HEK293 (cell line): ENCODE measurements at regions not wholly inside any gene's neighbourhood (a gene's known extent, or its start where the extent isn't known, plus 50 kb on each side); places are given as distances from the start of the nearest gene placed in this dataset.
"Not testable (repeated sequence)": the region's sequence is repeated elsewhere in the genome, so short reads cannot be mapped to it uniquely, and the experiment has no call there.

Experiments used
- CTCF ChIA-PET: fragments of 350-600 bp; formaldehyde crosslinking; extraction: SDS; loops from one replicate; lab custom pipeline; 2021; ENCODE audit warnings: antibody characterized with exemption; lab: Yijun Ruan, JAX
- POLR2A ChIA-PET: fragments of 300-600 bp; formaldehyde crosslinking; extraction: SDS; loops from one replicate; lab custom pipeline; 2020; ENCODE audit warnings: antibody characterized with exemption, inconsistent platforms; lab: Yijun Ruan, JAX
- H3K27ac ChIP-seq: fragments of 200-500 bp; sonication (Bioruptor generic); 2 replicates; pipeline ENCODE4 v1.5.1; 2014; ENCODE audit warnings: low read depth, low read length, control low read depth, inconsistent platforms; ENCODE audit errors: extremely low read depth
- H3K36me3 ChIP-seq, 2 experiments: fragments of 200-500 bp in 1 of 2; sonication (Bioruptor generic) in 1 of 2; 1 replicate in 1 of 2; 2 replicates in 1 of 2; pipeline ENCODE4 v1.5.1; 2014 to 2017; ENCODE audit warnings: inconsistent platforms in 2 of 2, low read length in 2 of 2; ENCODE audit not compliant: control insufficient read depth in 2 of 2, insufficient read depth in 1 of 2
- H3K4me1 ChIP-seq: fragments of 200-500 bp; sonication (Bioruptor generic); 2 replicates; pipeline ENCODE4 v1.5.1; 2014; ENCODE audit warnings: mild to moderate bottlenecking, low read length, inconsistent platforms; ENCODE audit not compliant: control insufficient read depth, insufficient read depth
- H3K4me3 ChIP-seq: 2 replicates; pipeline ENCODE4 v1.5.1; 2011; ENCODE audit warnings: low read depth, mild to moderate bottlenecking, control low read depth, low read length, moderate library complexity
- H3K9me3 ChIP-seq: fragments of 200-500 bp; sonication (Bioruptor generic); 2 replicates; pipeline ENCODE4 v1.5.1; 2014; ENCODE audit warnings: low read depth, low read length, inconsistent platforms; ENCODE audit not compliant: control insufficient read depth, insufficient read depth
- ATF2 ChIP-seq: fragments of 450-650 bp; formaldehyde crosslinking; IDR thresholded peaks from 2 replicates; pipeline ENCODE4 v1.5.1; 2016; ENCODE audit warnings: missing biosample characterization, missing genetic modification characterization, low read depth
- EGR2 ChIP-seq: fragments of 450-650 bp; formaldehyde crosslinking; IDR thresholded peaks from 2 replicates; pipeline ENCODE4 v1.5.1; 2016; ENCODE audit warnings: low read depth, missing biosample characterization, missing genetic modification characterization
- GLIS2 ChIP-seq: fragments of 450-650 bp; formaldehyde crosslinking; IDR thresholded peaks from 2 replicates; pipeline ENCODE4 v1.5.1; 2016; ENCODE audit warnings: missing biosample characterization, missing genetic modification characterization
- HOXC10 ChIP-seq: sonication (generic); formaldehyde crosslinking; IDR thresholded peaks from 2 replicates; pipeline ENCODE4 v1.8.1; 2023; ENCODE audit warnings: mild to moderate bottlenecking, missing genetic modification reagents
- MEIS1 ChIP-seq: sonication (generic); formaldehyde crosslinking; IDR thresholded peaks from 2 replicates; pipeline ENCODE4 v1.8.1; 2022; ENCODE audit warnings: missing genetic modification reagents, mild to moderate bottlenecking, borderline replicate concordance
- TCF7L2 ChIP-seq: IDR thresholded peaks from 2 replicates; pipeline ENCODE4 v1.6.1; 2011; ENCODE audit warnings: low read depth, mild to moderate bottlenecking, inconsistent platforms, low read length, moderate library complexity, borderline replicate concordance
- TSHZ1 ChIP-seq: fragments of 450-650 bp; formaldehyde crosslinking; IDR thresholded peaks from 2 replicates; pipeline ENCODE4 v1.5.1; 2016; ENCODE audit warnings: missing biosample characterization, missing genetic modification characterization, borderline replicate concordance
- ZIC2 ChIP-seq: fragments of 450-650 bp; formaldehyde crosslinking; IDR thresholded peaks from 2 replicates; pipeline ENCODE4 v1.5.1; 2016; ENCODE audit warnings: missing biosample characterization, missing genetic modification characterization
- ZNF121 ChIP-seq: fragments of 450-650 bp; formaldehyde crosslinking; IDR thresholded peaks from 2 replicates; pipeline ENCODE4 v1.5.1; 2016; ENCODE audit warnings: missing biosample characterization, missing genetic modification characterization
- ZNF169 ChIP-seq: fragments of 450-650 bp; formaldehyde crosslinking; IDR thresholded peaks from 2 replicates; pipeline ENCODE4 v1.5.1; 2016; ENCODE audit warnings: missing biosample characterization, missing genetic modification characterization
- ZNF2 ChIP-seq: fragments of 450-650 bp; formaldehyde crosslinking; IDR thresholded peaks from 2 replicates; pipeline ENCODE4 v1.5.1; 2016; ENCODE audit warnings: missing biosample characterization, missing genetic modification characterization
- ZNF214 ChIP-seq: fragments of 450-650 bp; formaldehyde crosslinking; IDR thresholded peaks from 2 replicates; pipeline ENCODE4 v1.5.1; 2017; ENCODE audit warnings: missing biosample characterization, mild to moderate bottlenecking, missing genetic modification characterization, borderline replicate concordance
- ZNF221 ChIP-seq: fragments of 450-650 bp; formaldehyde crosslinking; IDR thresholded peaks from 2 replicates; pipeline ENCODE4 v1.5.1; 2017; ENCODE audit warnings: missing biosample characterization, missing genetic modification characterization, borderline replicate concordance
- ZNF341 ChIP-seq: fragments of 450-650 bp; formaldehyde crosslinking; IDR thresholded peaks from 2 replicates; pipeline ENCODE4; 2016; ENCODE audit warnings: low read depth, missing biosample characterization, missing genetic modification characterization
- ZNF394 ChIP-seq: fragments of 450-650 bp; formaldehyde crosslinking; IDR thresholded peaks from 2 replicates; pipeline ENCODE4 v1.5.1; 2016; ENCODE audit warnings: missing biosample characterization, missing genetic modification characterization, mild to moderate bottlenecking, moderate library complexity, borderline replicate concordance
- ZNF530 ChIP-seq: fragments of 450-650 bp; formaldehyde crosslinking; IDR thresholded peaks from 2 replicates; pipeline ENCODE4 v1.5.1; 2016; ENCODE audit warnings: low read depth, missing biosample characterization, missing genetic modification characterization
- ZNF549 ChIP-seq: fragments of 450-650 bp; IDR thresholded peaks from 2 replicates; pipeline ENCODE4 v1.5.1; 2018; ENCODE audit warnings: missing biosample characterization, missing genetic modification characterization, mild to moderate bottlenecking, inconsistent platforms, moderate library complexity
- ZNF555 ChIP-seq: fragments of 450-650 bp; formaldehyde crosslinking; conservative IDR thresholded peaks from 2 replicates; pipeline ENCODE4 v1.5.1; 2017; ENCODE audit warnings: missing biosample characterization, mild to moderate bottlenecking, missing genetic modification characterization, inconsistent platforms
- ZNF792 ChIP-seq: fragments of 450-650 bp; formaldehyde crosslinking; IDR thresholded peaks from 2 replicates; pipeline ENCODE4 v1.5.1; 2016; ENCODE audit warnings: missing biosample characterization, missing genetic modification characterization
- ZNF843 ChIP-seq: fragments of 450-650 bp; formaldehyde crosslinking; IDR thresholded peaks from 2 replicates; pipeline ENCODE4 v1.5.1; 2016; ENCODE audit warnings: missing biosample characterization, missing genetic modification characterization

GRCh38 chr6:168852376-168852884 is 401.2 kb downstream of the THBS2 start:
- ChIA-PET CTCF (interaction anchor here (1.2 kb wide), 1 partner anchor 23 kb away, joined by 3 read pairs; no protein-coding TSS in a partner anchor), POLR2A (no interaction called here)
- no peak overlapping the region for H3K27ac ChIP-seq
- H3K4me3 ChIP-seq, result no peak overlapping the region
- no peaks in the 10 kb centered on the region for H3K9me3 ChIP-seq
- H3K36me3 ChIP-seq, result no peaks in the 10 kb centered on the region
- H3K4me1 ChIP-seq, result no peaks in the 10 kb centered on the region
- TF ChIP-seq ZNF214 (tag by site-specific recombination) (no peak), TSHZ1 (tag by site-specific recombination) (no peak), EGR2 (tag by site-specific recombination) (no peak), MEIS1 (no peak), TCF7L2 (no peak), ZNF394 (tag by site-specific recombination) (no peak), ZNF555 (no peak), GLIS2 (tag by site-specific recombination) (no peak), ZNF169 (tag by site-specific recombination) (no peak), ZNF792 (tag by site-specific recombination) (no peak), ATF2 (tag by site-specific recombination) (no peak), HOXC10 (CRISPR knock-in tag) (no peak)

GRCh38 chr6:168851460-168852375 is 401.9 kb downstream of the THBS2 start:
- POLR2A ChIA-PET, result no interaction called here
- no peak overlapping the region for H3K27ac ChIP-seq
- H3K4me3 ChIP-seq, result no peak overlapping the region
- CTCF ChIA-PET, result interaction anchor here (0.7 to 1.2 kb wide), 2 partner anchors 22 to 193 kb away, joined by 3 read pairs; no protein-coding TSS in a partner anchor
- no peaks in the 10 kb centered on the region for H3K4me1 ChIP-seq
- no peaks in the 10 kb centered on the region for H3K9me3 ChIP-seq
- TF ChIP-seq TCF7L2 (no peak), ZNF843 (tag by site-specific recombination) (no peak), ZNF221 (tag by site-specific recombination) (no peak), ZNF121 (tag by site-specific recombination) (no peak), ZNF549 (no peak), ZIC2 (tag by site-specific recombination) (no peak), ZNF2 (tag by site-specific recombination) (no peak), ZNF341 (tag by site-specific recombination) (no peak), ZNF530 (tag by site-specific recombination) (no peak)
- TF ChIP-seq, all 188 proteins: peak for 0
- H3K36me3 ChIP-seq, result no peaks in the 10 kb centered on the region

- CTCF ChIA-PET, H3K27ac ChIP-seq: not testable (repeated sequence)
These were observed 403.5 kb downstream of the THBS2 start for GRCh38 chr6:168850027-168850736.

More at GRCh38 chr6:168850027-168850736, 403.5 kb downstream of the THBS2 start:
- H3K4me1 ChIP-seq, H3K4me3 ChIP-seq, H3K36me3 ChIP-seq, H3K9me3 ChIP-seq, POLR2A ChIA-PET: not testable (repeated sequence)
